GM19372 (cell line): ENCODE measurements at regions not wholly inside any gene's neighbourhood (a gene's known extent, or its start where the extent isn't known, plus 50 kb on each side); places are given as distances from the start of the nearest gene placed in this dataset.

Experiments
- ATAC-seq: cut with Tn5 transposase; IDR thresholded peaks from one replicate; pipeline ENCODE4 v1.9.1; 2021; ENCODE audit warnings: mild to moderate bottlenecking, low read depth, moderate library complexity; ENCODE audit not compliant: unreplicated experiment

DNA sequence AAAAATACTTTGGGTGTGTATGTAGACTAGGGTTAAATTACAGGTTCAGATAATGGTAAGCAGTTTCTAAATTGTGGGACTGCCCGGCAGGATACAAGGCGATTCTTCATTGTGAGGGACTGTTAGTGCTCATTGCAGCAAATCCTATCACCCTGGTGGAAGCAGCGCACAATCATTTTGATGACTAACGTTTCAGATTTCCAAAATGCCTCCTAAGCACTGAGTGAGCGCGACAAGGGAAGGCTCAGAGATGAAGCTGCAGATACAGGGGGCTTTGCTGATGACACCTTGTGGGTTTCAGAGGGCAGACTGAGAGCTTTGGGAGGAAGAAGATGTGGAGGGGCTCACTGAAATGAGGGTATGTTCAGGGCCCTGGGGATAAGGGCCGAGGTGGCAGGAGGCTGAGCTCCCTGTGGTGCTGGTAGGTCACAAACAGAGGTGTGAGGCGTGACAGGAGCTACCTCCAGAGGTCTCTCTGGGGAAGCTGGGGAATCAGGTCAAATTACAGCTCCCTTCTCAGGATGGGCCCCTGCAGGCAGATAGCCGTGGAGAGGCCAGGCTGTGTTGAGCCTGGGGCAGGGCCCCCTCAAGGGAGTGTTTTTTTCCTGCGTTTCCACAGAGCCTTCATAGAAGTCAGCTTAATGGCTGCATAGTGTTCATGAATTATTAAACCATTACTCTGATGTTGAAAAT lies 84.5 kb upstream of the FYN start:
- ATAC-seq = no peak

DNA sequence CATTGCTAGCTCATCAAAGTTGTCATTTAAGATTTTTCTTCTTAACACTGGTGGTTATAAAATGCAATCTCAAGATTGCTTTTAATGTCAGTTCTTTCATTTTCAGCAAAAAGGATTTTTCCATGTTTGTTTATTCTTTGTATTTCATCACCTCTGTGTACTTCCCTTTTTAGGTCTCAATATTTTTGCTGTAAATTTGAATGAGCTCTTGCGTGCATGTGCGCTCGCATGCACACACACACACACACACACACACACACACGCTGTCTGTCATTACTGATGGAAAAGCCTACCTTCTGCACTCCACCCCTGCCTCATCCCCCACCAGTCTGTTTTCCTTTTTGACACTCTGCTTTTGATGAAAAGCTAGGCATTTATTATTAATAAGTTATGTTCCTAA lies 85.3 kb upstream of the FYN start:
- no peak for ATAC-seq

DNA sequence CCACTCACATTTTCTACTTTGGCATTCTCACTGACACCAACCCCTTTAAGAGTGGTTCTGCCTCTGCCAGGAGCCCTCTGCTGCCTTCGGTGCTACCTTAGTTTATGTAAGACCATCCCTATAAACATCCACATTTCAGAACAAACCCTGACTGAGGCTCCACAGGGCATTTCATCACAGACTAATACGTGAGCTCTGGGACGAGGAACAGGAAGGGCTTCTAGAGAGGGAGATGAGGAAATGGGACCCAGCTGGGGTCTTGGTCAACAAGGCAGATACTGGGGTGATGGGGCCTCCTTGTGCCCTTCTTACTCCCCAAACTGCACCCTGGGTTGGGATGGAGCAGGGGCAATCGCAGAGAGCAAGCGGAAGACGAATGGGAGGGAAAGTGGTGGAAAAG lies 86.5 kb upstream of the FYN start:
- ATAC-seq = no peak

DNA sequence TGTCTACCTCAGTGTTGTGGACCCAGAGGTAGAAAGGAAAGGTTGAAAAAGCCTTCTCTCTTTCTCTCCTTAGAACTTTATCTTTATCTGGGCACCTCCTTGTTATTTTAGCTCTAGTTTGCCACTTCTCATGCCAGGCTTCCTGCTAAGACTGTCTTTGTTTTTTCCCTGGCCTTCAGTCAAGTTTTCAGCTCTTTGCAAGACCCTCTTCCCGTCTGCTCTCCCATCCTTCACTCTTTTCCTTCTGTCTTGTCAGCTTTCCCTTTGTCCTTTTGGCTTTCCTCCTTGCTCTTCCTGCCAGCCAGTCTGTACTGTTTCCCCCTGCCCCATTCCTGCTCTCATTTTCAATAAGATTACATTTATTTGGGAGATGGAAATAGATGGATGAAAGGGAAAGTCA lies 86.8 kb upstream of the CCN6 start:
- no peak for ATAC-seq

DNA sequence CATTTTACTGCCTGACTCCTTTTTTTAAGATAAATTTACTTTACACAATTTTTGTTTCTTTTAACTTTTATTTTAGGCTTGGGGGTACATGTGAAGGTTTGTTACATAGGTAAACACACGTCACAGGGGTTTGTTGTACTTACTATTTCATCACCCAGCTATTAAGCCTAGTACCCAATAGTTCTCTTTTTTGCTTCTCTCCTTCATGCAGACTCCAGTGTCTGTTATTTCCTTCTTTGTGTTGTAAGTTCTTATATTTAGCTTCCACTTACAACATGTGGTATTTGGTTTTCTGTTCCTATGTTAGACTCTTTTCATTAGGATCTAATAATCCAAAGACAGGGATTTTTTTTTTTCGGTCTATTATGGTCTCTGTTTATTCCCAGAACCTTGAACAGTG lies 83.5 kb upstream of the CCN6 start:
- no peak for ATAC-seq

DNA sequence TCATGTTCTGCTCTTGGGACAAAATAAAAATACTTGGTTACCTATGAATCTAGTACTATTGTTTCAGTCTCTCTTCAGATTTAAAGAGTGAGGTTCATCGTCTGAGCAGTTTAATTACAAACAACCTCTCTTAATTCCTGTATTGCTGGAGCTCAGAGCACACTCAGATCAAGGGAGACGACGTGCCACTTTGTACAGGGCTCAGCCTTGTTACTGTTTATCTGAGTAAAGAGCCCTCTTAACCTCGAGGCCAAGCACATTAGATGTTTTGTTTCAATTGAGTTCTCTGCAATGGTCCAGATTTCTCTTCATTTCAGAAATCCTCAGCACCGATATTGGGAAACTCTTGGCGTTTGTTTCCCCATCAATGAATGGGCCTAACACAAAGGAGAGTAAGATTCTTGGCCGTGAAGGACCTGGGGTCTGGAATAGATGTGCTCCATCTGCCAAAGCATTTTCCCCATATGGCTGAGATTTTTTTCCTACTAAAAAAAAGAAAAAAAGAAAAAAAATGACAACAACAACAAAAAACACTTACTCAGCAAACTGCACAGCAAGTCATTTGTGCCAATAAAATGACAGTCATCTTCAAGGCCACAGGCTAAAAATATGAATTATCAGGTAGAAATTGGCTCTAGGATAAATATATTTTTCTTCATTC lies 82.6 kb upstream of the CCN6 start:
- ATAC-seq = no peak

DNA sequence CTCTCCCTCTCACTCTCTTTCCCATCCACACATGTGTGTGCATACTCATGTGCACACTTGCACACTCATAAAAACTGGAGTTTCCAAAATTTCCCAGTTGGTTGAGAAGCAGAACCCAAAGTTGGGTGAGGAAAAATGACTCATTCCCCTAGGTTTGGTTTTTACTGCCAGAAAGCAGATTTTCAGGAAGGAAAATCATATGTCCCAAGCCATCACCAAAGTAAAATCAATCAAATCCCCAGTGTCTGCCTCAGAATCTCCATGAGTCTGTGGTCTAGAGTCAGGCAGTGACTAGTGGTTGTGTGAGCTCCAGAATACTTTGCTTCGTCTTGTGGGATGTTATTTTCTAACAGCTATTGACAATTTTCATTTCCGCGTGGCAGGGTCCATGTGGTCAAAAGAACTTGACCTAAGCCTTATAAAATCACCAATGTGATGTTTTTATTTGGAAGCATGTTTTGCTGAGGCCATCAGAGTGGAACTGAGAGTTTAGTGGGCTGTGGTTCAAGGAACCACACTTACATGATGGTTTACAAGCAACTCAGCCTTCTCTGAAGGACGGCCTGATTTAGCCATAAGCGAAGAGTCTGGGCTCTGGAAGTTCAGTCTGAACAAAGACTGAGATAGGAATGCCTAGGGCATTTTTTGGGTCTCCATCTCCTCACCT lies 81.9 kb upstream of the CCN6 start:
- no peak for ATAC-seq

DNA sequence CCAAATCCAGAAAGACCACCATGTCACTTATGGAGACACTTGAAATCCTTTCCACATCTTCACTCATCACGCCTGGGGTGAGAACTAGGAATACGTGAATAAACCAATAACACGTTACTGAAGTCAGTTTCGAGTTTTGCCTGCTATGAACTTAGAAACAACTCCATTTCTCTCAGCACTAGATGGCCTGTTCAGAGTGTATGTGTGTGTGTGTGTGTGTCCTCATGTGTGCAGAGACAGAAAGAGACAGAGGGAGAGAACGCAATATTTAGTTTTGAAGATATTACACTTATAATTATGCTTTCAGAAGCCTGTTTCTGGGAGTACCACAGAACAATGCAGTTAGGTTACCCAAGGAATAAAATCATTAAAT lies 81.2 kb upstream of the CCN6 start:
- ATAC-seq = no peak

DNA sequence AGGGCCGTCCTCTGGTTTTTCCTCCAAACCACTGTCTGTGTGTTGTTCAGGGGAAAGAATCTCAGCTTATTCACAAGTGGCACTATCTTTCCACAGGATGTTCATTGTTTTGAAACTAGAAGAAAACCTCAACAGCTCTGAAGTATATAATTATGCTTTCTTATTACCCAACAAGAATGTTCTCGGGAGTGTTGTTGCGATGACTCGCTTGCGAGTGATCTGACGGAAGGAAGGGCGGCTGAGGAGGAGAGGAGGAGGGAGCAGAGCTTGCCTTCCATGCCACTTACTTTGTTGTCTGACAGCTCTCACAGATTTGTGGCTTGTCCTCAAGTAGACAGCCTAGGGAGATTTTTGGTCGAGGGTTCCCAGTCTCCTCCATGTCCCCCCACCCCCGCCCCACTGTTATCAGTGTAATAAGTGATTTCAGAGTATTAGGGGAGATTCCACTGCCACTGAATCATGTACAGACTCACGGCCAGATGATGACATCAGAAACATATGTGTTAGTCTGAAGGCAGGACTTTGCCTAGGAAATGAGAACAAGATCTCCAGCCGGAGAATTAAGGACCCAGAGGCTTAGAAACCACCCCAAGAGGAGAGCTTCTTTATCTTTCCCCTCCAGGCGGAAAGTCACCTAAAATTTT lies 80.7 kb upstream of the CCN6 start:
- no peak for ATAC-seq

DNA sequence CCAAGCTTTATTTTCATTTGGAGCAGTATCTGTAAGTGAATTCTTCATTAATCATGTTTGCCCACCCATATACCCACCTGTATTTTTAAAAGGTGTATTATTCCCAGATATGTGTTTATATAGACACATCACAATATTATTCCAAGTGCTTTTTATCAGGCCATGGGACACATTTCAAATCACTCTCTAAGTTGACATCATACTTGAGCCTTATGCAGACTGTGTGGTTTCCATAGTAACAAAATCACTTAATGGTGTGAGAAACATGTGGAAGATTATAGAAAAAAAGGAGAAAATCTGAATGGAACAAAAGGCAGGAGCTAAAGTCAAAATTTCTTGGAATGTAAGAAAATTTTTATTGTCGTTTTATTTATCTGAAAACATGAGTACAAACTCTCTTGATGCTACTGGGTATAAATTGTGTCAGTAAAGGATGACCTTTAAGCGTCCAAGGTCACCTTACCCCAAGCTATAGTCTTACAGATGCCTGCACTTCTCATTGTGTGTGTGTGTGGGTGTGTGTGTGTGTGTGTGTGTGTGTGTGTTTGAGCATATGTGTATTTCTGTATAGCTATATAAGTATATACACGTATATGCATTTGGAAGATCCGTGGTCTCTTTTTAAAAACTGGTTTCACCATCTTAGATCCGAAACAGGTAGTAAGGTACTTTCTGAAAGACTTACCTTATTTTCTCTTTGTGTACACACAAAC lies 79.8 kb upstream of the CCN6 start:
- ATAC-seq = no peak

DNA sequence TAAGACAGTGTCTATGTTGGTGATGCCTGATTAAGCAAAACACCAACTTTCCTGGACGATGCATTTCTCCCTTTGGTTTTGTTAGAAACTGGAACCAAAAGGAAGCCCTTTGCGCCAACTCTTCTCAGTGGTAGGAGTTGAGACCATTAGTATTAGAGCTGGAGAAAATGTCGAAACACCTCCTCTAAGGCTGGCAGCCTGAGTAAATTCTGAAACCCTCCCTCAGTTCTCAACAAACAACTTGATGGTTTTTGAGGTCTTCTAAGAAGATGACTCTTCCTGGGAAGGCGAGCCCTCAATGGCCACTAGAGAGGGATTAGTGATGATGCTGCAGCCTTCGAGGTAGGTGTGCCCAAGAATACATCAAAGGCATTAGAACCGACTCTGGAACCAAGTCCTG lies 78.4 kb upstream of the CCN6 start:
- ATAC-seq = no peak

DNA sequence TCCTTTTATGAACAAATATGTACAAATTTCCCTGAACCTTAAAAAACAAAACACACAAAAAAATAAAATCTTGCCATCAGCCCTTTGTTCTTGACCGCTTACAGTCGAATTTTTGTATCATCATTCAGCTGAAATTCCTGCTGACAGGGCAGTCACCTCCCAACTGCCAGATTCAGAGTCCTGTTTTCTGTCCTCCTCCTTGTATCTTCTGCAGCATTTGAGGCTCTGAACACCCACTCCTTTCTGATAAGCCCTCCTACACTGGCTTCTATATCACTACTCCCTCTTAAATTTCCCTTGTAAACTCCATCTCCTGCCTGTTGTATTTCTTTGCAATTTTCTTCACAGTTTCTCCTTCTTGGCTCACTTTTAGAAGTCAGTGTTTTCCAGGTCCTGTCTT lies 77.8 kb upstream of the CCN6 start:
- ATAC-seq = no peak

DNA sequence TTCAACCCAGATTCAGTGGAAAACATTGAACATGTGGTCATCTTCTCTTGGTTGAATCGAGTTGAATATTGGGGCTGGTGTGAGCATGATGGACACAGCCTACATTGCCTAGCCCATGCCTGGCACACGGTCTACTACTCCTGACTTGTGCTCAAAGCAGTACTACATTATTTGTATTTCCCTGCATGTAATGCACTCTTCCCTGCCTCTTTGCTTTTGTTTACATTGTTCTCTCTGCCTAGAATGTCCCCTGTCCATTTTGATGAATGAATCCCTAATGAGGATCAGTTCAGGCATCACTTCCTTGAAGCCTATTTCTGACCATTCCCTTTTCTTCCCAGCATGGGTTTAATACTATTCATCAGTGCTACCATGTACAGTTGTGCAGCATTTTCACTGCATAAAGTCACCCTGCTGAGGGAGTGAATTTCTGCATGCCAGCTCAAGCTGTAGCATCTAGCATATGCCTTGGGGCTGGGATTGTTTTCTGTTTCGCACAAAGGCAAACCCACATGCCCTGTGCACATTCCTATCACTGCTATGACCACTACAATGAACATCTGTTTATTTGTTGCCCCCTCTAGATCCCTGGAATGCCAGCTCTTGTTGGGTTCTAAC lies 75.3 kb upstream of the CCN6 start:
- ATAC-seq = no peak

DNA sequence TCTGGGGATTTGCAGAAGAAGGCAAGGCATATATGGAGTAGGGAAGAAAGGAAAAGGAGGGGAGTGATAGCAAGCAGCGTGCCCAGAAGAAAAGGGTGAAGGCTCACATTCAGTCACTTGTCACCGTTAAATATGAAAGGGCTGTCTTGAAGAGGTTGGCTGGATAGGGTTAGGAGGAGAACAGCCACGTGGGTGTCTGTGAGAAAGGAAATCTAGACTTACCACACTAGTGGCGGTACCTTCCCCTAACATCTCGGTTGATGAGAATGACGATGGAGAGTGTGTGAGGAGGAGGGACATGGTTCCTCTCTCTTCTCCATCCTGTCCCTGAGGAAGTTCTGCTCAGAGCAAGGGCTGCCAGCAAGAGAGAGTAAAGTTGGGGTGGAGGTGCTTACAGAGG lies 74.3 kb upstream of the CCN6 start:
- no peak for ATAC-seq

DNA sequence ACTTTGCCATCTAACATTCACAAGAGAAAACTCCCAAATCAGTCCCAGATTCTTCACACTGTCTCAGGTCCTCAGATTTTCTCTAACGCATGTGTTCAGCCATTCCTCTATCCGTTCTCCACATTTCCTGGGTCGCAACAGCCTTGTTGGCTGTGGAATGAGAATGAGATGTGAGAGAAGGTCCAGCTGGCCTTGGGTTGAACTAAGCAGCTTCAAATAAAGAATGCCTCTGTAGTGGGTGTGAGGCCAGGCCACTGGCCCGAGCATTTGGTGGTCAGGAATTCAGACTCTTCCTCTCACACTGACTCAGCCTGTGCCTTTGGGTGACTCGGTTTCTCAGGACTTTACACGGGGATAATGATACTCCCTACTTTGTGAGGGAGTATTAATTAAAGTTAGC lies 73.8 kb upstream of the CCN6 start:
- ATAC-seq = no peak

DNA sequence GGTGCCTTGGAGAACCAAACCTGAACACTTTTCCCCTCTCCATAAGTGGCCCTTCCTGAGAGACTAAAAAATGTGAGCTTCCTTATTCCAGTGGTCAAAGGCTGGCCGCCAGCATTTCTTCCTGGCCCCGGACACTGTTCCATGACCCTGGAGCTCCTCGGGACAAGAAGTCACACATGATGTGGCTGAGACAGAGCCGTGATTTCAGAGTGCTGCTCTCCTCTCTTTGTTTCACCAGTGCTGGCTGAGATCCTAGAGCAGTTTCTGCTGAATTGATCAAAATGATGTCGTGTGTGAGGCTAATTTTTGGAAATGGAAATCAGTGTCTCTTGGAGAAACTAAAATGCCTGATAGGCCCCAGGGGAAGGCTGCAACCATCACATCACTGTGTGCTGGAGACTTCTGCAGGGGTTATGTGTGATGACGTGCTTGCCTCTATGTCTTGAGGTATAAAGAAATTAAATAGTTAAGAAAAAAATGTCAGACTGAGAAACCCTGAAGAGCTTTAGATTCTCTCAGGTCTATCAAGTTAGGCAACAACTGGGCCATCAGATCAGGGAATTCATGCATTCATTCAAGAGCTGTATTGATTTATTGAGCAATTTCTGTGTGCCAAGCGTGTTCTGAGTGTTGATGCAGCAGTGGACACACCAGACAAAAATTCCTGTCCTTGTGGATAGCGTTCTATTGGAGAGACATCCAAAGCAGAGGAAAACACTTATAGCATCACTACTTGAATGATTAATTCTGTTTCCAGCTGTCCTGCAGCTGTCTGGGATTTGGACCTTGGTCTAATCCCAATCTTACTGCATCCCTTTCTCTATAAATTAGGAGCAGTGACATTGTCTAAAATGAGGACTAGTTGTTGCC lies 72.7 kb upstream of the CCN6 start:
- ATAC-seq = no peak

DNA sequence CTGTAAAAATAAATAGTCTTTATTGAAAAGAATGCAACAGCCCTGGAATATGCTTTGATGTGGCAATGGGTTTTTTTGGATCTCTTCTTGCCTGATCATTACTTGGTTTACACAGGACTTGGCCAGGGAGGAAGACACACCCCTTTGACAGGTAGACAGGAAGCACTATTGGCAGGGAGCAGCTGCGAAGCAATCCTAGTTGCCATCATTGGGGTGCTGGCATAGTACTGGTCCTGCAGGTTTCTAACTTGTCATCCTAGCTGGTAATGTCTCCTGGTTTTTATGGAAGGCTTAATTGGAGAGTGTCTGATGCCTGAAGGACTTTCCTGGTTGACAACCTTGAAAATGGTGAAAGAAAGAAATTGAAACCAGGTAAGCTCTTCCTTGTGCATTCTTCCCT lies 71.2 kb upstream of the CCN6 start:
- no peak for ATAC-seq

DNA sequence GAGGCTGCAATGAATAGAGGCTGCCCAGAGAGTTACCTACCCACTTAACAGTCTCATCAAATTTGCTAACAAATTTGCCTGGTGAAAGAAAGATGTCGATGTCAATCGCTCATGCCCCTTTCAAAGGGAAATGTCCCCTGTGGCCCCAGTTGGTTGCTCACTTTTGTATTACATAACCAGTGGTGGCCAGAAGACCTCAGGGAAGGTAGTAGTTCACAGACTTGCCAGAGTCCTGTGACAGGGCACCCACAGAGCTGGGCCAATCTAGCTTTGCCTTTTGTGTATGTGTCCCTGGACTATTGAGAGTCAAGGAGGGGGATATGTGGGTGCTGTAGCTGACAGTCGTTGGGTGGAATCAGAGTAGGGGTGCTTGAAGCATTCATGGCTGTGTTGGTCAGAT lies 70.7 kb upstream of the CCN6 start:
- ATAC-seq = no peak

DNA sequence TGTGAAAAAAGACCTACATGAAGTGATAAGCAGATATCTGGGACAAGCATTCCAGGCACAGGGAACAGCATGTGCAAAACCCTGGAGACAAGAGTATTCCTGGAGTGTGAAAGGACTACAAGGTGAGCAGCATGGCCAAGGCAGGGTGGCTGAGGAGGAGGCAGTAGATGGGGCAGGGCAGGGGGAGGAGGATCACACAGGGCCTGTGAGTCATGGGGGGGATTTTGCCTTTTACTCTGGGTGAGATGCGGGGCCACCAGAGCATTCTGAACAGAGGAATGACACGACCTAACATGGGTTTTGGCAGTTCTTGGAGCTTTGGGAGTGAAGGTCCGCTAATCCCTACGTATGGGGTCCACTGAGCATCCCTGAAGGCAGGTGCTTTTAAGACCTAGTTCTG lies 69.8 kb upstream of the CCN6 start:
- no peak for ATAC-seq
